Stomach (tissue), 8 donors: ENCODE measurements at regions not wholly inside any gene's neighbourhood (a gene's known extent, or its start where the extent isn't known, plus 50 kb on each side); places are given as distances from the start of the nearest gene placed in this dataset.
A peak's percentile ranks its signal among the peaks of the same experiment; 100 is the strongest.

ENCODE experiments used
- DNase-seq, 2 donors: peaks; one replicate each; pipeline versions ENCODE4 v3.0.0 to v3.0.0-alpha.2; 2013 to 2019
- H3K27ac ChIP-seq, 5 donors: fragments of 200-600 bp in 4 of 5; sonication (generic) in 4 of 5; one replicate each; pipeline ENCODE4 v1.5.1; 2013 to 2019; ENCODE audit warnings: mild to moderate bottlenecking in 1 of 5, moderate library complexity in 1 of 5
- H3K27me3 ChIP-seq, 3 donors: fragments of 200-600 bp; sonication (generic); one replicate each; pipeline ENCODE4 v1.5.1; 2017 to 2019; ENCODE audit warnings: mixed run types in 1 of 3
- H3K36me3 ChIP-seq, 4 donors: fragments of 200-600 bp; sonication (generic); 1 replicate in 3 of 4; 2 replicates in 1 of 4; pipeline ENCODE4 v1.5.1; 2016 to 2019
- H3K4me1 ChIP-seq, 4 donors: fragments of 200-600 bp; sonication (generic); one replicate each; pipeline ENCODE4 v1.5.1; 2016 to 2019
- H3K4me3 ChIP-seq, 4 donors: fragments of 200-600 bp; sonication (generic) in 3 of 4; one replicate each; pipeline ENCODE4 v1.5.1; 2016 to 2019; ENCODE audit warnings: mild to moderate bottlenecking in 1 of 4
- H3K9me3 ChIP-seq, 4 donors: fragments of 200-600 bp; sonication (generic); one replicate each; pipeline ENCODE4 v1.5.1; 2016 to 2019
- CTCF ChIP-seq, 7 experiments: fragments of 450-650 bp in 4 of 7; fragments of 200-600 bp in 3 of 7; sonication (generic) in 3 of 7; IDR thresholded peaks; one replicate each; pipeline ENCODE4 v1.5.1; 2016 to 2019; ENCODE audit warnings: antibody characterized with exemption in 7 of 7, control low read depth in 2 of 7, mild to moderate bottlenecking in 1 of 7
- EP300 ChIP-seq: sonication (generic); formaldehyde crosslinking; IDR thresholded peaks from one replicate; pipeline ENCODE4 v1.6.1; 2017; ENCODE audit warnings: antibody characterized with exemption
- POLR2A ChIP-seq, 4 donors: fragments of 450-650 bp; IDR thresholded peaks; one replicate each; pipeline ENCODE4 v1.6.1; 2016; ENCODE audit warnings: antibody characterized with exemption in 4 of 4, control low read depth in 2 of 4, mild to moderate bottlenecking in 1 of 4, moderate library complexity in 1 of 4
- POLR2AphosphoS5 ChIP-seq, 3 donors: sonication (generic); formaldehyde crosslinking; IDR thresholded peaks; one replicate each; pipeline ENCODE4 v1.6.1; 2016; ENCODE audit warnings: antibody characterized with exemption in 3 of 3
- WGBS, 5 donors: extraction: QIAGEN DNeasy Blood & Tissue Kit in 3 of 5; methylation state at CpG; one replicate each; pipeline versions ENCODE4 v1.1.5 to v1.1.7; 2013 to 2018; 5-methylcytosine and 5-hydroxymethylcytosine counted together
- intact Hi-C: fragments of 100-400 bp; cut with DNase I; formaldehyde crosslinking; loops from one replicate; pipeline ENCODE4 v1.15.1; 2023; ENCODE audit warnings: low total_unique reads
- donor health status: healthy with polysubstance abuse.
- donor health status: Bipolar disorder and iron deficiency.
- donor health status: healthy.

- DNase-seq = peak in 1 of 2 donors; percentile 52
- Histone ChIP-seq H3K36me3 (peaks cover 22 to 64% (median 40%) of the 10 kb centered on the region in 4 donors), H3K4me1 (peaks cover 97 to 100% (median 99%) of the 10 kb centered on the region in 4 donors), H3K9me3 (no peaks in the 10 kb centered on the region), H3K4me3 (no peak overlapping the region), H3K27me3 (no peaks in the 10 kb centered on the region), H3K27ac (peak overlapping the region; percentile 8 to 95 (median 95))
- TF ChIP-seq POLR2A (IDR thresholded peaks at IDR 0.05) (no peak), EP300 (no peak), CTCF (IDR thresholded peaks at IDR 0.05) (no peak), POLR2AphosphoS5 (IDR thresholded peaks at IDR 0.05) (no peak)
- intact Hi-C loops = no loop called here
- WGBS, 5 donors = 50 to 62% (median 55%) methylated on average over 5 to 6 of the region's 6 CpGs
Observed at GRCh38 chr12:124394462-124395128, 99.7 kb downstream of the RFLNA start.

- no peak for DNase-seq
- WGBS, 5 donors = 78 to 91% (median 85%) methylated on average over 9 to 15 of the region's 15 CpGs
- TF ChIP-seq EP300 (no peak), POLR2AphosphoS5 (IDR thresholded peaks at IDR 0.05) (no peak), POLR2A (IDR thresholded peaks at IDR 0.05) (no peak), CTCF (IDR thresholded peaks at IDR 0.05) (no peak)
- peaks cover 22 to 57% (median 36%) of the 10 kb centered on the region in 4 donors for H3K36me3 ChIP-seq
- H3K4me1 ChIP-seq = peaks cover 93 to 100% (median 99%) of the 10 kb centered on the region in 4 donors
- no peaks in the 10 kb centered on the region for H3K9me3 ChIP-seq
- H3K27me3 ChIP-seq = no peaks in the 10 kb centered on the region
- no peak overlapping the region for H3K4me3 ChIP-seq
- intact Hi-C loops = no loop called here
- peak overlapping the region; percentile 8 to 95 (median 95) for H3K27ac ChIP-seq
Observed at GRCh38 chr12:124393831-124394230, 98.9 kb downstream of the RFLNA start.

- no peak for TF ChIP-seq POLR2A (IDR thresholded peaks at IDR 0.05)
- no peak for TF ChIP-seq EP300
- TF ChIP-seq CTCF (IDR thresholded peaks at IDR 0.05) = no peak
- TF ChIP-seq POLR2AphosphoS5 (IDR thresholded peaks at IDR 0.05) = no peak
- WGBS, 5 donors = 14 to 57% (median 32%) methylated on average over 3 of the region's 3 CpGs
- Histone ChIP-seq H3K27me3 (no peaks in the 10 kb centered on the region), H3K36me3 (peaks cover 21 to 52% (median 34%) of the 10 kb centered on the region in 4 donors), H3K9me3 (no peaks in the 10 kb centered on the region), H3K4me1 (peaks cover 91 to 100% (median 99%) of the 10 kb centered on the region in 4 donors), H3K27ac (peak overlapping the region; percentile 80 to 95 (median 95)), H3K4me3 (no peak overlapping the region)
- intact Hi-C loops = no loop called here
- DNase-seq = no peak
Observed at GRCh38 chr12:124393414-124393790, 98.5 kb downstream of the RFLNA start.

- peaks cover 91 to 100% (median 99%) of the 10 kb centered on the region in 4 donors for H3K4me1 ChIP-seq
- TF ChIP-seq POLR2A (IDR thresholded peaks at IDR 0.05) (no peak), POLR2AphosphoS5 (IDR thresholded peaks at IDR 0.05) (peak; percentile 34 to 77 (median 73))
- DNase-seq = peak; percentile 92 to 95
- 13 to 25% (median 16%) methylated on average over 3 to 20 of the region's 20 CpGs for WGBS, 5 donors
- H3K27ac ChIP-seq = peak overlapping the region; percentile 80 to 95 (median 95)
- H3K4me3 ChIP-seq = no peak overlapping the region
- peaks cover 15 to 47% (median 30%) of the 10 kb centered on the region in 4 donors for H3K36me3 ChIP-seq
- intact Hi-C loops = no loop called here
- H3K9me3 ChIP-seq = no peaks in the 10 kb centered on the region
- no peaks in the 10 kb centered on the region for H3K27me3 ChIP-seq
Observed at GRCh38 chr12:124392667-124393413, 97.9 kb downstream of the RFLNA start.
